ENCODE measurements at regions not wholly inside any gene's neighbourhood (a gene's known extent, or its start where the extent isn't known, plus 50 kb on each side); places are given as distances from the start of the nearest gene placed in this dataset.
"Not testable (repeated sequence)": the region's sequence is repeated elsewhere in the genome, so short reads cannot be mapped to it uniquely, and the experiment has no call there.

- H3K27ac ChIP-seq (ENCODE audit: low read depth, low read length): no peak overlapping the region
- H3K4me3 ChIP-seq (ENCODE audit: low read depth in 1 of 2, low read length in 2 of 2): no peak overlapping the region
- no peaks in the 10 kb centered on the region for H3K27me3 ChIP-seq (ENCODE audit: control insufficient read depth in 1 of 2, insufficient read depth in 2 of 2, low read length in 2 of 2)
Observed at GRCh38 chr12:107378609-107379008, 285.3 kb upstream of the CRY1 start.

DNA sequence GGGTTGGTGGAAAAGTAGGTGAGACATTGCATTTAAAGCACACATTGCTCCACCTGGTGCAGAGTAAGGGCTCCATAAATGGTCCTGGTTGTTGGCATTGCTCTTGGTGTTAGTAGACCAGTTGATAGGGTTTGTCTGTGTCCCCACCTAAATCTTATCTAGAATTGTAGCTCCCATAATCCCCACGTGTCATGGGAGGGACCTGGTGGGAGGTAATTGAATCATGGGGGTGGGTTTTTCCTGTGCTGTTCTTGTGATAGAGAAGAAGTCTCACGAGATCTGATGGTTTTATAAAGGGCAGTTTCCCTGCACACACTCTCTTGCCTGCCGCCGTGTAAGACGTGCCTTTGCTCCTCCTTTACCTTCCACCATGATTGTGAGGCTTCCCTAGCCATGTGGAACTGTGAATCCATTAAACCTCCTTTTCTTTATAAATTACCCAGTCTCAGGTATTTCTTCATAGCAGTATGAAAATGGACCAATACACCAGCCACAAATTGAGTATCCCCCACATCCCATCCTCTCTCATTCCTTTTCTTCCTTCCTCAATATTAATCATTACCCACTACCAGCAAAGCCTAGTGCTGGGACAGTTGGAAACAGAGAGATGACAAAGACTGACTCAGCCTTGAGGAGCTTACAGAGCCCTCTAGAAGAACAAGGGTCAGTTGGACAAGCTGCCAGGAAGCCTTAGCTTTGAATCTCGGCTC is 285.9 kb upstream of the CRY1 start:
- H3K27me3 ChIP-seq (ENCODE audit: control insufficient read depth in 1 of 2, insufficient read depth in 2 of 2, low read length in 2 of 2); H3K4me3 ChIP-seq (ENCODE audit: low read depth in 1 of 2, low read length in 2 of 2); H3K27ac ChIP-seq (ENCODE audit: low read depth, low read length); H3K36me3 ChIP-seq (ENCODE audit: insufficient read depth, low read length); H3K4me1 ChIP-seq (ENCODE audit: insufficient read depth, low read length); H3K9ac ChIP-seq (ENCODE audit: low read length); H3K9me3 ChIP-seq (ENCODE audit: low read length): not testable (repeated sequence)

More at GRCh38 chr12:107378609-107379008, 285.3 kb upstream of the CRY1 start:
- H3K4me1 ChIP-seq (ENCODE audit: insufficient read depth, low read length): peaks cover 5% of the 10 kb centered on the region
- H3K36me3 ChIP-seq (ENCODE audit: insufficient read depth, low read length): no peaks in the 10 kb centered on the region
- H3K9me3 ChIP-seq (ENCODE audit: low read length): no peaks in the 10 kb centered on the region
- no peak overlapping the region for H3K9ac ChIP-seq (ENCODE audit: low read length)

GRCh38 chr12:107379852-107380567 is 286.7 kb upstream of the CRY1 start:
- Histone ChIP-seq H3K36me3 (ENCODE audit: insufficient read depth, low read length) (no peaks in the 10 kb centered on the region), H3K4me3 (ENCODE audit: low read depth in 1 of 2, low read length in 2 of 2) (no peak overlapping the region), H3K27ac (ENCODE audit: low read depth, low read length) (no peak overlapping the region)

DNA sequence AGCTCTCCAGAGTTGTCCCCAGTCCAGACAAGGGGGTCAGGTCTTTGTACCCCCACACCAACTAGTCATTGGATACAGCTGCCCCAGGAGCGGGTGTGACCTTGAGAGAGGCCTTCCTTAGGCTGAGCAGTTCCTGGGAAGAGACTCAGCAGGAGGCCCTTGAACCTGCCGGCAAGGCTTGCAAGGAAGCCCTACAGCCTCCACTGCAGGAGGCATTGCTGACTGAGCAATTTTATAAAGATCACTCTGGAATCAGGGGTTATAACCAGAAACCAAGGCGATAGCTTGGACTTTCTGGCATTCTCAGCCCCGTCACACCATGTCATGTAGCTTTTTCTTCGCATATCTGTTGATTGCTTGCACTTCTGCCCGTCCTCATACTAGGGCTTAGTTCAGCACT is 291.3 kb upstream of the CRY1 start:
- Histone ChIP-seq H3K9me3 (ENCODE audit: low read length) (no peaks in the 10 kb centered on the region), H3K27me3 (ENCODE audit: control insufficient read depth in 1 of 2, insufficient read depth in 2 of 2, low read length in 2 of 2) (no peaks in the 10 kb centered on the region), H3K9ac (ENCODE audit: low read length) (no peak overlapping the region), H3K4me3 (ENCODE audit: low read depth in 1 of 2, low read length in 2 of 2) (no peak overlapping the region), H3K36me3 (ENCODE audit: insufficient read depth, low read length) (no peaks in the 10 kb centered on the region), H3K4me1 (ENCODE audit: insufficient read depth, low read length) (peaks cover 5% of the 10 kb centered on the region), H3K27ac (ENCODE audit: low read depth, low read length) (no peak overlapping the region)

More at GRCh38 chr12:107379852-107380567, 286.7 kb upstream of the CRY1 start:
- Histone ChIP-seq H3K9me3 (ENCODE audit: low read length) (no peaks in the 10 kb centered on the region), H3K4me1 (ENCODE audit: insufficient read depth, low read length) (peaks cover 5% of the 10 kb centered on the region), H3K27me3 (ENCODE audit: control insufficient read depth in 1 of 2, insufficient read depth in 2 of 2, low read length in 2 of 2) (no peaks in the 10 kb centered on the region), H3K9ac (ENCODE audit: low read length) (no peak overlapping the region)

DNA sequence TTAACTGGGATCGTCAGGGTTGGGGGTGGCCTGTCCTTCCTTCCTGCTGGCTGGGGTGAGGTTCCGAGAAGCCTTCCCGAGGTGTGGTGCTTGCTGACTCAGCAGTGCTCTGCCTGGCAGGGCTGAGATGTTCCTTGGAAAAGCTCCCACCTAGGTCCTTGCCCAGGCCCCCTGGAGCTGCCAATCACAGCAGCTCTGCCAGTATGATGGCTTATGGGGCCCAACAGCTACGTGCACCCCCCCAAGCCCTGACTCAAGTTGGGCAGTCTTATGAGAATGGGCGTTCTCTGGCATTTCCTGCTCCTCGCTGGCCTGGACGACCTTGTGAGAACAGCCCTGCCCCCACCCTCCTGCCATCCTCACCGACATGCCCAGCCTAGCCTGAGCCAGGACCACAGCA is 292.2 kb upstream of the CRY1 start:
- Histone ChIP-seq H3K27me3 (ENCODE audit: control insufficient read depth in 1 of 2, insufficient read depth in 2 of 2, low read length in 2 of 2) (no peaks in the 10 kb centered on the region), H3K4me1 (ENCODE audit: insufficient read depth, low read length) (no peaks in the 10 kb centered on the region), H3K27ac (ENCODE audit: low read depth, low read length) (no peak overlapping the region), H3K36me3 (ENCODE audit: insufficient read depth, low read length) (no peaks in the 10 kb centered on the region), H3K9ac (ENCODE audit: low read length) (no peak overlapping the region), H3K9me3 (ENCODE audit: low read length) (no peaks in the 10 kb centered on the region), H3K4me3 (ENCODE audit: low read depth in 1 of 2, low read length in 2 of 2) (no peak overlapping the region)

GRCh38 chr12:107386569-107386968 is 293.2 kb upstream of the CRY1 start:
- Histone ChIP-seq H3K27ac (ENCODE audit: low read depth, low read length) (no peak overlapping the region), H3K27me3 (ENCODE audit: control insufficient read depth in 1 of 2, insufficient read depth in 2 of 2, low read length in 2 of 2) (no peaks in the 10 kb centered on the region), H3K36me3 (ENCODE audit: insufficient read depth, low read length) (no peaks in the 10 kb centered on the region), H3K9me3 (ENCODE audit: low read length) (no peaks in the 10 kb centered on the region), H3K4me3 (ENCODE audit: low read depth in 1 of 2, low read length in 2 of 2) (no peak overlapping the region), H3K9ac (ENCODE audit: low read length) (no peak overlapping the region), H3K4me1 (ENCODE audit: insufficient read depth, low read length) (no peaks in the 10 kb centered on the region)

DNA sequence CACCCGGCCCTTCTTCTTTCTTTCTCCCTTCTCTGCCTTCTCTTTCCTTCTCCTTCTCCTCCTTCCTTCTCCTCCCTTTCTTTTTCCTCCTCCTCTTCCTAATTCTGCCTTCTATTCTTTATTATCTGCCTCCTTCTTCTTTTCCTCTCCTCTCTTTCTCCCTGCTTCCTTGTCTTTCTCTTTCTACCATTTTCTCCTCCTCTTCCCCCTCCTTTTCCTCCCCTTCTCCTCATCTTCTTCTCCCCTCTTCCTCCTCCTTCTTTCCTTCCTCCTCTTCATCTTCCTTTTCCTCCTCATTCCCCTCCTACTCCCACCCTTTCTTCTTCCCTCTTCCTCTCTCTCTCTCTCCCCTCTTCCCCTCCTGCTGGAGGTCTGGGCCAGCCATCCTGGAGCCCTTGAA is 294.9 kb upstream of the CRY1 start:
- no peak overlapping the region for H3K4me3 ChIP-seq (ENCODE audit: low read depth in 1 of 2, low read length in 2 of 2)
- no peaks in the 10 kb centered on the region for H3K4me1 ChIP-seq (ENCODE audit: insufficient read depth, low read length)
- H3K9me3 ChIP-seq (ENCODE audit: low read length): no peaks in the 10 kb centered on the region
- no peak overlapping the region for H3K9ac ChIP-seq (ENCODE audit: low read length)
- no peaks in the 10 kb centered on the region for H3K27me3 ChIP-seq (ENCODE audit: control insufficient read depth in 1 of 2, insufficient read depth in 2 of 2, low read length in 2 of 2)
- no peaks in the 10 kb centered on the region for H3K36me3 ChIP-seq (ENCODE audit: insufficient read depth, low read length)
- H3K27ac ChIP-seq (ENCODE audit: low read depth, low read length): no peak overlapping the region

GRCh38 chr12:107390414-107390813 is 295.2 kb upstream of the PWP1 start:
- no peak overlapping the region for H3K9ac ChIP-seq (ENCODE audit: low read length)

GRCh38 chr12:107393043-107393717 is 292.4 kb upstream of the PWP1 start:
- no peak overlapping the region for H3K27ac ChIP-seq (ENCODE audit: low read depth, low read length)
- H3K4me1 ChIP-seq (ENCODE audit: insufficient read depth, low read length): no peaks in the 10 kb centered on the region
- H3K36me3 ChIP-seq (ENCODE audit: insufficient read depth, low read length): no peaks in the 10 kb centered on the region
- H3K9me3 ChIP-seq (ENCODE audit: low read length): no peaks in the 10 kb centered on the region
- no peak overlapping the region for H3K9ac ChIP-seq (ENCODE audit: low read length)
- no peak overlapping the region for H3K4me3 ChIP-seq (ENCODE audit: low read depth in 1 of 2, low read length in 2 of 2)
- H3K27me3 ChIP-seq (ENCODE audit: control insufficient read depth in 1 of 2, insufficient read depth in 2 of 2, low read length in 2 of 2): no peaks in the 10 kb centered on the region

More at GRCh38 chr12:107390414-107390813, 295.2 kb upstream of the PWP1 start:
- H3K27ac ChIP-seq (ENCODE audit: low read depth, low read length): no peak overlapping the region
- H3K4me1 ChIP-seq (ENCODE audit: insufficient read depth, low read length): no peaks in the 10 kb centered on the region
- no peaks in the 10 kb centered on the region for H3K27me3 ChIP-seq (ENCODE audit: control insufficient read depth in 1 of 2, insufficient read depth in 2 of 2, low read length in 2 of 2)
- no peak overlapping the region for H3K4me3 ChIP-seq (ENCODE audit: low read depth in 1 of 2, low read length in 2 of 2)
- H3K9me3 ChIP-seq (ENCODE audit: low read length): no peaks in the 10 kb centered on the region
- no peaks in the 10 kb centered on the region for H3K36me3 ChIP-seq (ENCODE audit: insufficient read depth, low read length)

- Histone ChIP-seq H3K36me3 (ENCODE audit: insufficient read depth, low read length) (no peaks in the 10 kb centered on the region), H3K9ac (ENCODE audit: low read length) (no peak overlapping the region), H3K27ac (ENCODE audit: low read depth, low read length) (no peak overlapping the region), H3K4me1 (ENCODE audit: insufficient read depth, low read length) (no peaks in the 10 kb centered on the region), H3K9me3 (ENCODE audit: low read length) (no peaks in the 10 kb centered on the region), H3K27me3 (ENCODE audit: control insufficient read depth in 1 of 2, insufficient read depth in 2 of 2, low read length in 2 of 2) (no peaks in the 10 kb centered on the region), H3K4me3 (ENCODE audit: low read depth in 1 of 2, low read length in 2 of 2) (no peak overlapping the region)
Observed at GRCh38 chr12:107394693-107395092, 290.9 kb upstream of the PWP1 start.

GRCh38 chr12:107395817-107396216 is 289.8 kb upstream of the PWP1 start:
- Histone ChIP-seq H3K27ac (ENCODE audit: low read depth, low read length) (no peak overlapping the region), H3K4me3 (ENCODE audit: low read depth in 1 of 2, low read length in 2 of 2) (no peak overlapping the region), H3K36me3 (ENCODE audit: insufficient read depth, low read length) (no peaks in the 10 kb centered on the region), H3K4me1 (ENCODE audit: insufficient read depth, low read length) (no peaks in the 10 kb centered on the region), H3K9ac (ENCODE audit: low read length) (no peak overlapping the region), H3K9me3 (ENCODE audit: low read length) (no peaks in the 10 kb centered on the region), H3K27me3 (ENCODE audit: control insufficient read depth in 1 of 2, insufficient read depth in 2 of 2, low read length in 2 of 2) (no peaks in the 10 kb centered on the region)
